HL-60 (cell line): ENCODE measurements at regions not wholly inside any gene's neighbourhood (a gene's known extent, or its start where the extent isn't known, plus 50 kb on each side); places are given as distances from the start of the nearest gene placed in this dataset.

Experiments
- DNase-seq, 2 experiments: peaks; one replicate each; pipeline ENCODE4 v3.0.0-alpha.2; 2010 to 2020; ENCODE audit warnings: low read depth in 1 of 2, low spot score in 1 of 2
- H3K27ac ChIP-seq: fragments of 250-450 bp; sonication (Bioruptor Pico); replicated peaks from 2 replicates; pipeline ENCODE4 v1.5.1; 2020; ENCODE audit warnings: mild to moderate bottlenecking, moderate library complexity
- H3K27me3 ChIP-seq: fragments of 250-450 bp; sonication (Bioruptor Pico); 2 replicates; pipeline ENCODE4 v1.5.1; 2021; ENCODE audit warnings: mild to moderate bottlenecking, moderate library complexity; ENCODE audit not compliant: insufficient read depth, poor library complexity, severe bottlenecking
- H3K4me3 ChIP-seq: replicated peaks from 2 replicates; pipeline ENCODE4 v1.5.1; 2011; ENCODE audit warnings: mild to moderate bottlenecking, control low read depth, low read length; ENCODE audit not compliant: insufficient read depth
- GABPA ChIP-seq: IDR thresholded peaks from 2 replicates; pipeline ENCODE4 v1.6.1; 2012; ENCODE audit warnings: low read depth
- POLR2AphosphoS5 ChIP-seq: IDR thresholded peaks from 2 replicates; pipeline ENCODE4 v1.6.1; 2012; ENCODE audit warnings: low read depth
- REST ChIP-seq: IDR thresholded peaks from 2 replicates; pipeline ENCODE4 v1.6.1; 2012; ENCODE audit warnings: low read depth; ENCODE audit not compliant: insufficient replicate concordance
- SPI1 ChIP-seq: IDR thresholded peaks from 2 replicates; pipeline ENCODE4 v1.6.1; 2012; ENCODE audit warnings: low read depth, mild to moderate bottlenecking, borderline replicate concordance
- TF ChIP-seq, protein P1 (sequence below): IDR thresholded peaks from one replicate; pipeline ENCODE4 v1.5.1; 2011; ENCODE audit warnings: low read length, control low read depth, inconsistent platforms; ENCODE audit not compliant: insufficient read depth

GRCh38 chr10:53737132-53737531 lies 964.5 kb upstream of the MBL2 start:
- DNase-seq: no peak
- H3K27me3 ChIP-seq: no peaks in the 10 kb centered on the region
- no peak for TF ChIP-seq REST
- TF ChIP-seq SPI1: no peak
- no peak for TF ChIP-seq POLR2AphosphoS5
- TF ChIP-seq GABPA: no peak
- TF ChIP-seq, protein P1, sequence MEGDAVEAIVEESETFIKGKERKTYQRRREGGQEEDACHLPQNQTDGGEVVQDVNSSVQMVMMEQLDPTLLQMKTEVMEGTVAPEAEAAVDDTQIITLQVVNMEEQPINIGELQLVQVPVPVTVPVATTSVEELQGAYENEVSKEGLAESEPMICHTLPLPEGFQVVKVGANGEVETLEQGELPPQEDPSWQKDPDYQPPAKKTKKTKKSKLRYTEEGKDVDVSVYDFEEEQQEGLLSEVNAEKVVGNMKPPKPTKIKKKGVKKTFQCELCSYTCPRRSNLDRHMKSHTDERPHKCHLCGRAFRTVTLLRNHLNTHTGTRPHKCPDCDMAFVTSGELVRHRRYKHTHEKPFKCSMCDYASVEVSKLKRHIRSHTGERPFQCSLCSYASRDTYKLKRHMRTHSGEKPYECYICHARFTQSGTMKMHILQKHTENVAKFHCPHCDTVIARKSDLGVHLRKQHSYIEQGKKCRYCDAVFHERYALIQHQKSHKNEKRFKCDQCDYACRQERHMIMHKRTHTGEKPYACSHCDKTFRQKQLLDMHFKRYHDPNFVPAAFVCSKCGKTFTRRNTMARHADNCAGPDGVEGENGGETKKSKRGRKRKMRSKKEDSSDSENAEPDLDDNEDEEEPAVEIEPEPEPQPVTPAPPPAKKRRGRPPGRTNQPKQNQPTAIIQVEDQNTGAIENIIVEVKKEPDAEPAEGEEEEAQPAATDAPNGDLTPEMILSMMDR: no peak
- no peak overlapping the region for H3K4me3 ChIP-seq
- no peak overlapping the region for H3K27ac ChIP-seq

DNA sequence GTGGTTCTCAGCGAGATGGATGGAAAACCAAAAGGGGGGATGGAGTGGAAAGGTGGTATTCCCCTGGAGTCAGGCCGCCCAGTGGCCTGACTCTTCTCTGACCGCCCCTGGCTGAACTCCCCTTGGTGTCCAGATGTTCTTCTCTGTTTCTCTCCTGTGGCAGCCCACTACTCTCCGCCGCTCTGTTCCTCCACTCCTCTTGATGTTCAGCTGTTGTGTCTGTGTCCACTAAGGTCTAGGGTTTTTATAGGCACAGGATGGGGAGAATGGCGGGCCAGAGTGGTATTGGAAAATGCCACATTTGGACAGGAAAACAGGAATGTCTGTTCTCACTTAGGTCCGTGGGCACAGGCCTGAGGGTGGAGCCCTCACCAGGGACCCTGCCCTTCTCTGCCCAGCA lies 954.3 kb upstream of the MBL2 start:
- no peak for DNase-seq
- no peak overlapping the region for H3K4me3 ChIP-seq
- no peak for TF ChIP-seq REST
- TF ChIP-seq, protein P1: no peak
- no peak for TF ChIP-seq POLR2AphosphoS5
- TF ChIP-seq SPI1: no peak
- no peak for TF ChIP-seq GABPA
- no peak overlapping the region for H3K27ac ChIP-seq
- no peaks in the 10 kb centered on the region for H3K27me3 ChIP-seq

DNA sequence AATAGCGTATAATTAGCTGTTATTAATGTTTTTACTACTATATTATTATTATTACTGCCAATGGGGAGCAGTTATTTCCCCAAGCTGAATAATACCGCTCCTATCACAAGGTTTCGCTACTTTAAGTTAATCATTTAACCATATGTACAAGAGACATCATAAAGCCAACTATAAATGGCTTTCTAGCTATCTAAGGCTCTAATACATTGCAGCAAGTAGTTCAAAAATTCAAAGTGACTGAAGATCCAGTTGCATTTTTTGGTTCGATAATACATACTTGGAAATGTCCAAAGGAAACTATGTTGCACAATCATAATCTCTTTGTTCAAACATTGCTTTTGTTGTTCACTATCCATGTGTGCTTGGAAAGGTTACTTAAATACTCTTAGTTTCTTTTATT lies 952.0 kb upstream of the MBL2 start:
- DNase-seq: no peak
- no peak overlapping the region for H3K27ac ChIP-seq

More for the DNA sequence above, 952.0 kb upstream of the MBL2 start:
- Histone ChIP-seq H3K27me3 (no peaks in the 10 kb centered on the region), H3K4me3 (no peak overlapping the region)
- TF ChIP-seq, protein P1: no peak
- no peak for TF ChIP-seq SPI1
- TF ChIP-seq GABPA: no peak
- TF ChIP-seq POLR2AphosphoS5: no peak
- TF ChIP-seq REST: no peak
